Mucosa of descending colon (tissue), 3 donors: ENCODE measurements at regions not wholly inside any gene's neighbourhood (a gene's known extent, or its start where the extent isn't known, plus 50 kb on each side); places are given as distances from the start of the nearest gene placed in this dataset.

ENCODE experiments used
- ATAC-seq: fragments of 200-7000 bp; cut with Tn5 transposase; one replicate; pipeline ENCODE4 v1.9.1; 2020; ENCODE audit warnings: mild to moderate bottlenecking, moderate library complexity
- DNase-seq, 3 donors: peaks; one replicate each; pipeline ENCODE4 v3.0.0-alpha.2; 2020
- H3K36me3 ChIP-seq: fragments of 200-600 bp; one replicate; pipeline ENCODE4 v1.8.0; 2021; ENCODE audit warnings: low read depth, mild to moderate bottlenecking
- H3K4me1 ChIP-seq: fragments of 200-600 bp; one replicate; pipeline ENCODE4 v1.8.0; 2021; ENCODE audit warnings: low read depth, mild to moderate bottlenecking
- H3K4me3 ChIP-seq: fragments of 200-600 bp; one replicate; pipeline ENCODE4 v1.8.0; 2021; ENCODE audit warnings: mild to moderate bottlenecking
- H3K9me3 ChIP-seq: fragments of 200-600 bp; one replicate; pipeline ENCODE4 v1.8.0; 2021; ENCODE audit warnings: mild to moderate bottlenecking
- intact Hi-C, 2 donors: fragments of 100-400 bp; cut with DNase I in 1 of 2; cut with micrococcal nuclease in 1 of 2; formaldehyde crosslinking; loops; one replicate each; pipeline versions ENCODE4 v1.11.0 to v1.11.1; 2022; cut with DNase I, micrococcal nuclease
- TF ChIP-seq, protein P1 (sequence below): fragments of 200-600 bp; IDR thresholded peaks from one replicate; pipeline ENCODE4 v1.8.0; 2022; ENCODE audit warnings: antibody characterized with exemption, mild to moderate bottlenecking
- donor health status: DM: no; HTN: no; CAD: no; lungs with moderate emphysema.
- donor health status: DM: no; HTN: no; CAD: no.
- donor health status: DM: no; HTN: yes; CAD: no.

DNA sequence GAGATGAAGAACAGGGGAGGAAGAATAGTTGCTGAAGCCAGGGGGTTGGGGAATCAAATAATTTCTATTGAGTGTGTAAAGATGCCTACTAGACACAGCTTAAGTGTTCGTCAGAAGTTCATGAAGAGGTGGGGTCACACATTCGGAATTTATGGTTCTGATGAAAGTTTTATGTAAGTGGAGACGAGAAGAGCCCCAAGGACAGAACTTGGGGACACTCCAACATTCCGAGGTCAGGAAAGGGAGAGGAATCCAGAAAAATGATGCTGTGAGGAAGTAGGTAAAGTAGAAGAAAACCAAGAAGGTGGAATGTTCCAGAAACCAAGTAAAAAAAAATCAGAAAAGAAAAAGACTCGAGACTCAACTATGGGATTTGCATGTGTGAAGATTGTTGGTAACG, 272.5 kb downstream of the SIPA1L2 start:
- DNase-seq, result no peak
- no peaks in the 10 kb centered on the region for H3K4me1 ChIP-seq
- no peaks in the 10 kb centered on the region for H3K36me3 ChIP-seq
- TF ChIP-seq, protein P1, sequence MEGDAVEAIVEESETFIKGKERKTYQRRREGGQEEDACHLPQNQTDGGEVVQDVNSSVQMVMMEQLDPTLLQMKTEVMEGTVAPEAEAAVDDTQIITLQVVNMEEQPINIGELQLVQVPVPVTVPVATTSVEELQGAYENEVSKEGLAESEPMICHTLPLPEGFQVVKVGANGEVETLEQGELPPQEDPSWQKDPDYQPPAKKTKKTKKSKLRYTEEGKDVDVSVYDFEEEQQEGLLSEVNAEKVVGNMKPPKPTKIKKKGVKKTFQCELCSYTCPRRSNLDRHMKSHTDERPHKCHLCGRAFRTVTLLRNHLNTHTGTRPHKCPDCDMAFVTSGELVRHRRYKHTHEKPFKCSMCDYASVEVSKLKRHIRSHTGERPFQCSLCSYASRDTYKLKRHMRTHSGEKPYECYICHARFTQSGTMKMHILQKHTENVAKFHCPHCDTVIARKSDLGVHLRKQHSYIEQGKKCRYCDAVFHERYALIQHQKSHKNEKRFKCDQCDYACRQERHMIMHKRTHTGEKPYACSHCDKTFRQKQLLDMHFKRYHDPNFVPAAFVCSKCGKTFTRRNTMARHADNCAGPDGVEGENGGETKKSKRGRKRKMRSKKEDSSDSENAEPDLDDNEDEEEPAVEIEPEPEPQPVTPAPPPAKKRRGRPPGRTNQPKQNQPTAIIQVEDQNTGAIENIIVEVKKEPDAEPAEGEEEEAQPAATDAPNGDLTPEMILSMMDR, result no peak
- intact Hi-C loops, result no loop called here
- H3K4me3 ChIP-seq, result no peak overlapping the region
- no peak for ATAC-seq
- no peaks in the 10 kb centered on the region for H3K9me3 ChIP-seq

DNA sequence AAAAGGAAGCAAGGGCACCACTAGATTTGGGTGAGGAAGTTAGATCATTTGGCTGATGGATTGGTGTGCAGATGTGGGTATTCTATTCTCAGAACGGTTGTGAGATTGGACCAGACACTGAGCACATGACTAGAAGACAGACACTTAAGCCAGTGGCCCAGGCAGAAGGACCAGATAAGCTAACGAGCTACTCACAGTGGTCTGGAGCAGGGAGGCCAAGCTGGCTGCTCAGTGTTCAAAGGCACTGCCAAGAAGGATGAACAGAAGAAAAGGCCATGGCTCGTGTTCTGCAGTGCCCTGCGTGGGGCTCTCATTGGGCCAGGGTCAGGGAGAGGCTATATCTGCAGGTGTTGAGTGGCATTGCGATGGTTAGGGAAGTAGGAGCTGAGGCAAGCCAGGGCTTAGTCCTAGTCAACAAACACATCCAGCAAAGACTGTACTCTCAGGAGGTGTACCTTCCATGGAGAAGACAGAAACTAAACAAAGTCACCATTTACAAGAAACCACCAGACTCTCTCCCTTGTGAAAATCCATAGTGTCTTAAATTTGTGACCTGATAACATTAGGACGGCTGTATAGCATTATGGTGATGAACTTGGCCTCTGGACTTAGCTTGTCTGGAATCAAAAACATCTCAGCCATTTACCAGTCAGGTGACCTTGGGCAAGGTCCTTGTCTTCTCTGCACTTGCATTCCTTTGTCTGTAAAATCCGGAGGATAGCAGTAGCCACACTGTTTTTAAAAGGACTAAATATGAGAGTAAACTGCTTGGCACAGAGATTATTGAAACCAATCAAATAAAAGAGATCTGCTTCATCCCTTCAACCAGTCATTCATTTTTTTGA, 274.5 kb downstream of the SIPA1L2 start:
- intact Hi-C loops, result no loop called here
- H3K4me1 ChIP-seq, result no peaks in the 10 kb centered on the region
- H3K9me3 ChIP-seq, result no peaks in the 10 kb centered on the region
- TF ChIP-seq, protein P1, result no peak
- ATAC-seq (no peak), DNase-seq (no peak)
- no peaks in the 10 kb centered on the region for H3K36me3 ChIP-seq
- no peak overlapping the region for H3K4me3 ChIP-seq

DNA sequence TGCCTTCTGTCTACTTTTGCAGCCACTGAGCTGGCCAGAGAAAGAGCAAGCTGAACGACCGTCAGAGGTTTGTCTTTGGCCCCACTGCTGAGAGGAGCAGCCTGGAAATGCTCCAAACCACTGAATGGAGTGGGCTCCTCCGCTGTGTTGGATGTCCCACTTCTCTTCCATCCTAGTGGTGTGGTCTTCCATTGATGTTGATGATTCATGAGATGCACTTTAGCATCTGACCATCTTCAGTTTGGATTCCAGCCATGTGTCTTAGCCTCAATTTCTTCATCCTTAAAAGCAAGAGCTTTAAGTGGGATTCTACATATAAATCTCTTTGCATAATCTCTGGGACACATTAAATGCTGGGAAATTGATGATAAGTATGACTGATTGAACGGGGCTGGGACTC, 276.9 kb downstream of the SIPA1L2 start:
- no peaks in the 10 kb centered on the region for H3K4me1 ChIP-seq
- intact Hi-C loops, result no loop called here
- DNase-seq, result no peak
- H3K36me3 ChIP-seq, result no peaks in the 10 kb centered on the region
- no peak overlapping the region for H3K4me3 ChIP-seq
- no peak for ATAC-seq
- TF ChIP-seq, protein P1, result no peak
- H3K9me3 ChIP-seq, result no peaks in the 10 kb centered on the region

DNA sequence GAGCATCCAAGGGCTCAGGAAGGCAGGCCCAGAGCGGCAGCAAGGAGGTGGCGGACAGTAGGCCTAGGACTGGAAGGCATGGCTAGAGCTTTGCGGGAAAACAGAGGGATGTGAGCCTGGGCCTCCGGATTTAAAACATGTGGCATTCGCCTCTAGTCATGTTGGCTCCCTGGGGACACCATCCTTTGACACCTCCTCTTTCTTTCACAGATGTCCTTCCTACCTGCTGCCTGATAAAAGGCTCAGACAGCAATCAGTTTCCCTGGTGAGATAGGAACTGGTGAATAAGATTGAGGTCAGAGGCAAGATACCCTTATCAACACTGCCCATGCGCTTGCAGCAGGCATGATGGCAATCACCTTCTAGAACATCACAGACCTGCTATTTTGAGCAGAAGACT, 277.6 kb downstream of the SIPA1L2 start:
- Histone ChIP-seq H3K9me3 (no peaks in the 10 kb centered on the region), H3K4me1 (no peaks in the 10 kb centered on the region), H3K4me3 (no peak overlapping the region), H3K36me3 (no peaks in the 10 kb centered on the region)
- DNase-seq (no peak), ATAC-seq (no peak)
- TF ChIP-seq, protein P1, result no peak
- intact Hi-C loops, result no loop called here

DNA sequence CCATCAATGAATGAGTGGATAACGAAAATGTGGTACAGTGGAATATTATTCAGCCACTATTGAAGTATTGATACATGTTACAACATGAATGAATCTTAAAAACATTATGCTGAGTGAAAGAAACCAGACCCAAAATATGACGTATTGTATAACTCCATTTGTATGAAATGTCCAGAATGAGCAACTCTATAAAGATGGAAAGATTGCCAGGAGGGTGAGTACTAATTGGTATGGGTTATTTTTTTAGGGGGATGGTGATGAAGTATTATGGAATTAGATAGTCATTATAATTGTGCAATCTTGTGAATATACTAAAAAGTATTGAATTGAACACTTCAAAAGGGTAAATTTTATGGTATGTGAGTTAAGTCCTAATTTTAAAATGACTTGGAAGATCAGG, 278.6 kb downstream of the SIPA1L2 start:
- Histone ChIP-seq H3K9me3 (no peaks in the 10 kb centered on the region), H3K36me3 (no peaks in the 10 kb centered on the region), H3K4me1 (no peaks in the 10 kb centered on the region), H3K4me3 (no peak overlapping the region)
- intact Hi-C loops, result no loop called here
- ATAC-seq (no peak), DNase-seq (no peak)
- TF ChIP-seq, protein P1, result no peak

DNA sequence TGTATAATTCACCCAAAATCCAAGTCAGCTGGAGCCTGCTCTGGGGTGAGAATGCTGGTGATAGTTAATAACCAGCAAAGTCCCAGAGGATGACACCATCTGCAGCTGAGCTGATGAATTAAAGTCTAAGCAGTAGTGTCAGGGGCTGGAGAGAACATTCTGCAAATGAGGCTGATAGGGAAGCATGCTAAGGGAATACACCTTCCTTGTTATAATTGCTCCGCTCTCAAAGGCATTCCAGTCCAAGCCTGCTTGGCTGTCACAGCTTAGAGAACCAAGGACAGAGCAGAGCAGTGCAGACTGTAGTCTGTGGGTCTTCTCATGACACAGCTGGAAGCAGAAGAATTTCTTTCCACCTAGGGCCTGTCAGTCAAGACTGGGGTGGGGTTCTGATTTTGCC, 283.1 kb downstream of the SIPA1L2 start:
- intact Hi-C loops, result no loop called here
- ATAC-seq, result no peak
- H3K4me3 ChIP-seq, result no peak overlapping the region
- no peak for DNase-seq
- no peaks in the 10 kb centered on the region for H3K36me3 ChIP-seq
- H3K9me3 ChIP-seq, result peaks cover 13% of the 10 kb centered on the region
- TF ChIP-seq, protein P1, result no peak
- H3K4me1 ChIP-seq, result no peaks in the 10 kb centered on the region
